HG03095 (cell line): ENCODE measurements at regions not wholly inside any gene's neighbourhood (a gene's known extent, or its start where the extent isn't known, plus 50 kb on each side); places are given as distances from the start of the nearest gene placed in this dataset.

Experiments used
- ATAC-seq: cut with Tn5 transposase; IDR thresholded peaks from one replicate; pipeline ENCODE4 v1.9.1; 2021; ENCODE audit warnings: moderate library complexity; ENCODE audit not compliant: unreplicated experiment

GRCh38 chr21:32881458-32881857, 109.9 kb upstream of the PAXBP1 start:
- ATAC-seq: no peak

- no peak for ATAC-seq
These were observed 112.5 kb upstream of the PAXBP1 start for GRCh38 chr21:32884062-32884461.

GRCh38 chr21:32886339-32886738, 114.8 kb upstream of the PAXBP1 start:
- no peak for ATAC-seq

GRCh38 chr21:32887026-32887425, 115.5 kb upstream of the PAXBP1 start:
- ATAC-seq: no peak

GRCh38 chr21:32888971-32889370, 117.4 kb upstream of the PAXBP1 start:
- no peak for ATAC-seq

- ATAC-seq: no peak
These were observed 118.0 kb upstream of the PAXBP1 start for GRCh38 chr21:32889596-32889995.

- ATAC-seq: no peak
These were observed 122.8 kb upstream of the PAXBP1 start for GRCh38 chr21:32894321-32894720.

- ATAC-seq: no peak
These were observed 124.9 kb upstream of the OLIG2 start for GRCh38 chr21:32900814-32901213.

- ATAC-seq: no peak
These were observed 118.2 kb upstream of the OLIG2 start for GRCh38 chr21:32907521-32907920.

- no peak for ATAC-seq
These were observed 117.2 kb upstream of the OLIG2 start for GRCh38 chr21:32908534-32908933.

- ATAC-seq: no peak
These were observed 116.3 kb upstream of the OLIG2 start for GRCh38 chr21:32909393-32909792.

- ATAC-seq: no peak
These were observed 111.2 kb upstream of the OLIG2 start for GRCh38 chr21:32914424-32915039.

- no peak for ATAC-seq
These were observed 110.6 kb upstream of the OLIG2 start for GRCh38 chr21:32915099-32915498.

- no peak for ATAC-seq
These were observed 109.6 kb upstream of the OLIG2 start for GRCh38 chr21:32916088-32916487.

- no peak for ATAC-seq
These were observed 109.1 kb upstream of the OLIG2 start for GRCh38 chr21:32916522-32917099.

- ATAC-seq: no peak
These were observed 108.2 kb upstream of the OLIG2 start for GRCh38 chr21:32917362-32918135.

GRCh38 chr21:32918478-32919120, 107.1 kb upstream of the OLIG2 start:
- ATAC-seq: no peak

- no peak for ATAC-seq
These were observed 105.3 kb upstream of the OLIG2 start for GRCh38 chr21:32920474-32920873.

- ATAC-seq: no peak
These were observed 104.0 kb upstream of the OLIG2 start for GRCh38 chr21:32921632-32922230.

- ATAC-seq: no peak
These were observed 100.6 kb upstream of the OLIG2 start for GRCh38 chr21:32925098-32925497.

GRCh38 chr21:32929633-32930038, 96.1 kb upstream of the OLIG2 start:
- ATAC-seq: peak; percentile 58
